ENCODE measurements at regions not wholly inside any gene's neighbourhood (a gene's known extent, or its start where the extent isn't known, plus 50 kb on each side); places are given as distances from the start of the nearest gene placed in this dataset.

DNA sequence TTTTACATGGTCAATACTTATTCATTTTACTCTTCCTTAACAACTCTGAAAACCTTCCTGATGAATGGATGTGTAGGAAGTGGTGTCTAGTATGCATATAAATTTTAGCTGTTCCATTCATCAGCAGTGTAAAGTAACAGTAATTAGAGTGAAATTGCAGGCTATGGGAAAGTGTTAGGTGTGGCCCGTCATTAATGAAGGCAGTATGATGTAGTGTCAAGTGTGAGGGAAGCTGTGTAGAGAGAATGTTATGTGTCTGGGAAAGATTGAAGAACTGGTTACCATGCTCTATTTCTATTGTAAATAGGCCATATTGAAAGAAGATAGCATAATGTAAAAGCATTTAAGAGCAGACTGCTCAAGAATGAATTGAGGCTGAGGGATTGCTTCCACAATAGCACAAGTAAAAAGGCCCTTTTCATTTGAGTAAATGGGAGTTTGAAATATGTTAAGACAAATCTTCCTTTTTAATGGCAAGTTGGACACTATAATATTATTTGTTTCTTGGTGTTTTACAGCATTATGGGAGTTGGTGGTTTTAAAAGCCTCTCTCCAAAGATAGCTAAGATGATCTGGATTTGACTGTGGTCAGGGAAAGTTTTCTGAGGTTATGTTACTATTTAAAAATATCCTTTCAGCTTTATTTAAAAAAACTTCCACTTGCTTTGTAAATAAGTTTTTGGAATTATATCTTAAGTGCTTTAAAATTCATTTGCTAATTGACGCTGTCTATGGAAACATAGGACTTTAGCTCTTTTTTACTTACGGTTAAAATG, 401.0 kb upstream of the ZEB2 start:
- H3K27ac ChIP-seq = no peak overlapping the region
- TF ChIP-seq, protein P1, sequence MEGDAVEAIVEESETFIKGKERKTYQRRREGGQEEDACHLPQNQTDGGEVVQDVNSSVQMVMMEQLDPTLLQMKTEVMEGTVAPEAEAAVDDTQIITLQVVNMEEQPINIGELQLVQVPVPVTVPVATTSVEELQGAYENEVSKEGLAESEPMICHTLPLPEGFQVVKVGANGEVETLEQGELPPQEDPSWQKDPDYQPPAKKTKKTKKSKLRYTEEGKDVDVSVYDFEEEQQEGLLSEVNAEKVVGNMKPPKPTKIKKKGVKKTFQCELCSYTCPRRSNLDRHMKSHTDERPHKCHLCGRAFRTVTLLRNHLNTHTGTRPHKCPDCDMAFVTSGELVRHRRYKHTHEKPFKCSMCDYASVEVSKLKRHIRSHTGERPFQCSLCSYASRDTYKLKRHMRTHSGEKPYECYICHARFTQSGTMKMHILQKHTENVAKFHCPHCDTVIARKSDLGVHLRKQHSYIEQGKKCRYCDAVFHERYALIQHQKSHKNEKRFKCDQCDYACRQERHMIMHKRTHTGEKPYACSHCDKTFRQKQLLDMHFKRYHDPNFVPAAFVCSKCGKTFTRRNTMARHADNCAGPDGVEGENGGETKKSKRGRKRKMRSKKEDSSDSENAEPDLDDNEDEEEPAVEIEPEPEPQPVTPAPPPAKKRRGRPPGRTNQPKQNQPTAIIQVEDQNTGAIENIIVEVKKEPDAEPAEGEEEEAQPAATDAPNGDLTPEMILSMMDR (IDR thresholded peaks at IDR 0.05; ENCODE audit: low read depth, low read length, missing control alignments) = no peak
- H3K4me3 ChIP-seq (ENCODE audit: low read depth, low read length) = no peak overlapping the region
- H3K36me3 ChIP-seq (replicated peaks) = no peaks in the 10 kb centered on the region
- in situ Hi-C loops (cut with HindIII; ENCODE audit: low pct_ligation_motif_present, low sequenced_read_pairs) = no loop called here
- no peaks in the 10 kb centered on the region for H3K27me3 ChIP-seq (replicated peaks)
- DNase-seq = no peak

DNA sequence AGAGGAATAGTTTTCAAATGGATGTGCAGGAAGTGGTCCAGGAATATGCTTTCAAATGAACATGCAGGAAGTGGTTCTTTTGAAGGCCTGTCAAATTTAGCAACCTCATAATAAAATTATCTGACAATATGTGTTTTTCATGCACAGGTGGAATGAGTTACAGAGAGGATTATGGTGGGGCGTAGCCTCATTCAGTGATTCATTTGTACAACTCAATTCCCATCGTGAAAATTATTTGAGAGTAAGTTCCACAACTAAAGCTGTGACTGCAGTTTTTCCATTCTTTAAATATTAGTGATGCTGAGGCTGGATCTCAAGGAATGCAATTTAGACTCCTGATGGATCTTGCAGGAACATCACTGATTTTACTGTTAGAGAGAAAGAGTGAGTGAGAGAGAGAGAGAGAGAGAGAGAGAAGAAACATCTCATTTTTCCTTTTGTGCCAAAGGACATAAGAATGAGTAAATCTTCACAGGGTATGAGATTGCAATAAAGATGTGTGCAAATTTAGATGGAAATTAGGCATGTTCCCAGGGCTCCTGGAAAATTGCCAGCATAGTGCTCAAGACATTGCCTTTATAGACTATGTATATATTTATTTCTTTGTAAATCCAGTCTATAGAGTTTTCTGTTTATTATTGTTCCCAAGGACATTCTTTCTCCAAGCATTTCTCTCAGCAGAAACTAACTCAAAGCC, 394.9 kb upstream of the ZEB2 start:
- Histone ChIP-seq H3K27me3 (replicated peaks) (no peaks in the 10 kb centered on the region), H3K27ac (no peak overlapping the region), H3K4me3 (ENCODE audit: low read depth, low read length) (no peak overlapping the region), H3K36me3 (replicated peaks) (no peaks in the 10 kb centered on the region)
- TF ChIP-seq, protein P1 (IDR thresholded peaks at IDR 0.05; ENCODE audit: low read depth, low read length, missing control alignments) = no peak
- DNase-seq = no peak
- in situ Hi-C loops (cut with HindIII; ENCODE audit: low pct_ligation_motif_present, low sequenced_read_pairs) = no loop called here

GRCh38 chr2:144914113-144914512, 394.2 kb upstream of the ZEB2 start:
- Histone ChIP-seq H3K36me3 (replicated peaks) (no peaks in the 10 kb centered on the region), H3K4me3 (ENCODE audit: low read depth, low read length) (no peak overlapping the region), H3K27me3 (replicated peaks) (no peaks in the 10 kb centered on the region), H3K27ac (no peak overlapping the region)
- in situ Hi-C loops (cut with HindIII; ENCODE audit: low pct_ligation_motif_present, low sequenced_read_pairs) = no loop called here
- DNase-seq = no peak
- TF ChIP-seq, protein P1 (IDR thresholded peaks at IDR 0.05; ENCODE audit: low read depth, low read length, missing control alignments) = no peak

DNA sequence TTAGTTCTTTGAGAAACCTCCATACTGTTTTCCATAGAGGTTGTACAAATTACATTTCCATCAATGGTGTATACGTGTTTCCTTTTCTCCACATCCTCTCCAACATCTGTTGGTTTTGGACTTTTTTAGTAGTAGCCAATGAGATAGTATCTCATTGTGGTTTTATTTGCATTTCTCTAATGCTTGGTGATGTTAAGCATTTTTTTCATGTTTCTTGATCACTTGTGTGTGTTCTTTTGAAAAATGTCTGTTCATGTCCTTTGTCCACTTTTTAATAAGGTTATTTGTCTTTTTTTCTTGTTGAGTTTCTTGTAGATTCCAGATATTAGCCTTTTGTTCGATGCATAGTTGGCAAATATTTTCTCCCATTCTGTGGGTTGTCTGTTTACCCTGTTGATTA, 392.3 kb upstream of the ZEB2 start:
- no peak for DNase-seq
- in situ Hi-C loops (cut with HindIII; ENCODE audit: low pct_ligation_motif_present, low sequenced_read_pairs) = no loop called here
- TF ChIP-seq, protein P1 (IDR thresholded peaks at IDR 0.05; ENCODE audit: low read depth, low read length, missing control alignments) = no peak
- H3K27me3 ChIP-seq (replicated peaks) = no peaks in the 10 kb centered on the region
- H3K4me3 ChIP-seq (ENCODE audit: low read depth, low read length) = no peak overlapping the region
- H3K27ac ChIP-seq = no peak overlapping the region
- H3K36me3 ChIP-seq (replicated peaks) = no peaks in the 10 kb centered on the region

DNA sequence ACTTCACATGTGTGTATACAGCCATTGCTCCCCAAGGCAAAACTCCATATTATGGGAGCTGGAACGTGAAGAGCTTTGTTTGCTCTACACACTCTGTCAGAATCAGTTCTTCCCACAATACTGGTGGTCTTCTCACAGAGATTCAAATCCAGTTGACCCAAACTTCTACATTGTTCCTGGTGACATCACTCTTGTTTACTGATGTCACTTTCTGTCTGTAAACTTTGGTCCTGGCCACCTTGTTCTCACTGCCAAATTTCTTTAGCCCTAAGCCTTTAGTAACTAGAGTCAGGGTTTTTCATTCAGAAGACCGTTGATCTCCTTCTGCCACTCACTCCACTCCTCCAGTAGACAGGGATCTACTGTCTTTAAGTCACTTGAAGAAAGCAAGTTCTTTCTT, 386.0 kb upstream of the ZEB2 start:
- no peak for DNase-seq
- TF ChIP-seq, protein P1 (IDR thresholded peaks at IDR 0.05; ENCODE audit: low read depth, low read length, missing control alignments) = no peak
- in situ Hi-C loops (cut with HindIII; ENCODE audit: low pct_ligation_motif_present, low sequenced_read_pairs) = no loop called here
- no peak overlapping the region for H3K4me3 ChIP-seq (ENCODE audit: low read depth, low read length)
- H3K27ac ChIP-seq = no peak overlapping the region
- H3K27me3 ChIP-seq (replicated peaks) = no peaks in the 10 kb centered on the region
- no peaks in the 10 kb centered on the region for H3K36me3 ChIP-seq (replicated peaks)
